Endothelial cell of umbilical vein (primary cell): ENCODE measurements at regions not wholly inside any gene's neighbourhood (a gene's known extent, or its start where the extent isn't known, plus 50 kb on each side); places are given as distances from the start of the nearest gene placed in this dataset.

Experiments
- BruUV-seq: library from RNA; stranded (reverse); fragments of 400-500 nt; replicated peaks from 2 replicates; lab custom pipeline; 2021; lab: Mats Ljungman, UMichigan
- CTCF ChIA-PET: fragments of 300-600, 350-600 bp; sonication (Branson Sonifier 250); formaldehyde crosslinking; loops from one replicate; lab custom pipeline; 2021; ENCODE audit warnings: antibody characterized with exemption, inconsistent platforms; lab: Charles Lee
- POLR2A ChIA-PET: fragments of 300-600, 350-600 bp; sonication (Branson Sonifier 250); formaldehyde crosslinking; loops from one replicate; lab custom pipeline; 2021; ENCODE audit warnings: antibody characterized with exemption, inconsistent platforms; lab: Charles Lee
- DNase-seq: peaks from one replicate; pipeline ENCODE4 v3.0.0-alpha.2; 2011; ENCODE audit warnings: low read depth, low spot score
- FAIRE-seq: peaks from 2 replicates; lab custom pipeline; 2011; peaks lifted over from hg19 to GRCh38; lab: Jason Lieb, UNC
- H2AFZ ChIP-seq: 2 replicates; pipeline ENCODE4 v1.6.0; 2012; ENCODE audit warnings: low read depth, low read length, control low read depth, inconsistent platforms
- H3K27ac ChIP-seq: 2 replicates; pipeline ENCODE4 v1.5.1; 2011; ENCODE audit warnings: low read depth, mild to moderate bottlenecking, control low read depth, low read length, moderate library complexity; ENCODE audit not compliant: insufficient read depth
- H3K27me3 ChIP-seq, 2 experiments: 2 replicates each; pipeline versions ENCODE4 v1.6.0 to v1.6.1; 2011; ENCODE audit warnings: low read length in 2 of 2, mixed read lengths in 1 of 2; ENCODE audit not compliant: control insufficient read depth in 2 of 2, insufficient read depth in 2 of 2
- H3K36me3 ChIP-seq, 2 experiments: 2 replicates in 1 of 2; 3 replicates in 1 of 2; pipeline ENCODE4 v1.5.1; 2011; ENCODE audit warnings: low read length in 2 of 2, mild to moderate bottlenecking in 1 of 2, moderate library complexity in 1 of 2; ENCODE audit not compliant: control insufficient read depth in 2 of 2, insufficient read depth in 2 of 2; ENCODE audit errors: extremely low read depth in 1 of 2
- H3K4me1 ChIP-seq: 3 replicates; pipeline ENCODE4 v1.5.1; 2011; ENCODE audit warnings: mild to moderate bottlenecking, low read length; ENCODE audit not compliant: control insufficient read depth, insufficient read depth; ENCODE audit errors: extremely low read depth
- H3K4me2 ChIP-seq: 2 replicates; pipeline ENCODE4 v1.6.1; 2011; ENCODE audit warnings: low read length, control low read depth, mixed read lengths; ENCODE audit not compliant: insufficient read depth
- H3K4me3 ChIP-seq, 3 experiments: fragments of 200-600 bp in 1 of 3; sonication (generic), shearing (Covaris generic) in 1 of 3; replicated peaks in 1 of 3; 2 replicates each; pipeline ENCODE4 v1.5.1; 2011 to 2016; ENCODE audit warnings: control low read depth in 3 of 3, low read length in 3 of 3, mild to moderate bottlenecking in 2 of 3, inconsistent platforms in 1 of 3, low read depth in 1 of 3, moderate library complexity in 1 of 3; ENCODE audit not compliant: insufficient read depth in 1 of 3
- H3K79me2 ChIP-seq: 2 replicates; pipeline ENCODE4 v1.6.0; 2012; ENCODE audit warnings: low read length, inconsistent platforms; ENCODE audit not compliant: control insufficient read depth, insufficient read depth
- H3K9ac ChIP-seq: replicated peaks from 2 replicates; pipeline ENCODE3; 2011; ENCODE audit warnings: low read length, control low read depth; ENCODE audit not compliant: insufficient read depth; ENCODE audit errors: extremely low read depth
- H3K9me1 ChIP-seq: replicated peaks from 3 replicates; pipeline ENCODE4 v1.6.0; 2011; ENCODE audit warnings: mild to moderate bottlenecking, low read length; ENCODE audit not compliant: control insufficient read depth, insufficient read depth; ENCODE audit errors: extremely low read depth
- H3K9me3 ChIP-seq: replicated peaks from 2 replicates; pipeline ENCODE4 v1.5.1; 2012; ENCODE audit warnings: low read length, inconsistent platforms; ENCODE audit not compliant: control insufficient read depth, insufficient read depth
- H4K20me1 ChIP-seq: replicated peaks from 2 replicates; pipeline ENCODE3; 2011; ENCODE audit warnings: mild to moderate bottlenecking, low read length; ENCODE audit not compliant: control insufficient read depth, insufficient read depth; ENCODE audit errors: extremely low read depth
- EZH2 ChIP-seq: IDR thresholded peaks from 2 replicates; pipeline ENCODE4 v1.6.1; 2012; ENCODE audit warnings: borderline replicate concordance, low read depth, mild to moderate bottlenecking, moderate library complexity, low read length, inconsistent platforms; ENCODE audit not compliant: severe bottlenecking
- FOS ChIP-seq: IDR thresholded peaks from 2 replicates; pipeline ENCODE4 v1.6.1; 2011; ENCODE audit warnings: mild to moderate bottlenecking, low read length, moderate library complexity, borderline replicate concordance; ENCODE audit not compliant: insufficient read depth
- GATA2 ChIP-seq: IDR thresholded peaks from 2 replicates; pipeline ENCODE4 v1.7.0; 2011; ENCODE audit warnings: low read depth, mild to moderate bottlenecking, moderate library complexity, mixed read lengths, low read length; ENCODE audit not compliant: insufficient read length, insufficient read depth
- JUN ChIP-seq: IDR thresholded peaks from 2 replicates; pipeline ENCODE4 v1.6.1; 2011; ENCODE audit warnings: borderline replicate concordance, low read depth; ENCODE audit not compliant: insufficient read length, insufficient read depth
- MYC ChIP-seq: IDR thresholded peaks from one replicate; pipeline ENCODE4 v1.6.1; 2011; ENCODE audit warnings: mild to moderate bottlenecking, low read depth, low read length
- POLR2A ChIP-seq: IDR thresholded peaks from 2 replicates; pipeline ENCODE4 v1.6.1; 2012; ENCODE audit warnings: low read depth, mild to moderate bottlenecking, control low read depth, low read length
- POLR2AphosphoS5 ChIP-seq: IDR thresholded peaks from 2 replicates; pipeline ENCODE4 v1.6.1; 2012; ENCODE audit warnings: low read depth, mild to moderate bottlenecking, control low read depth, low read length, moderate library complexity; ENCODE audit not compliant: insufficient read depth
- dilution Hi-C: fragments of 300-500 bp; cut with MboI; formaldehyde crosslinking; loops from one replicate; pipeline ENCODE4 v1.15.0; 2019; ENCODE audit warnings: low sequenced_read_pairs; ENCODE audit not compliant: extremely low pct_ligation_motif_present
- intact Hi-C: fragments of 100-400 bp; cut with micrococcal nuclease; formaldehyde crosslinking; loops from one replicate; pipeline ENCODE4 v1.10.0; 2022
- TF ChIP-seq, protein P1 (sequence below): IDR thresholded peaks from 2 replicates; pipeline ENCODE4 v1.6.1; 2011; ENCODE audit not compliant: insufficient read depth, insufficient read length
- TF ChIP-seq, protein P2 (sequence below), 2 donors: IDR thresholded peaks; 1 replicate in 1 of 2; 2 replicates in 1 of 2; pipeline ENCODE4 v1.5.1; 2011; ENCODE audit warnings: low read length in 2 of 2, mild to moderate bottlenecking in 2 of 2, moderate library complexity in 2 of 2, control low read depth in 1 of 2, inconsistent platforms in 1 of 2, low read depth in 1 of 2; ENCODE audit not compliant: insufficient read depth in 1 of 2; ENCODE audit errors: extremely low read depth in 1 of 2

DNA sequence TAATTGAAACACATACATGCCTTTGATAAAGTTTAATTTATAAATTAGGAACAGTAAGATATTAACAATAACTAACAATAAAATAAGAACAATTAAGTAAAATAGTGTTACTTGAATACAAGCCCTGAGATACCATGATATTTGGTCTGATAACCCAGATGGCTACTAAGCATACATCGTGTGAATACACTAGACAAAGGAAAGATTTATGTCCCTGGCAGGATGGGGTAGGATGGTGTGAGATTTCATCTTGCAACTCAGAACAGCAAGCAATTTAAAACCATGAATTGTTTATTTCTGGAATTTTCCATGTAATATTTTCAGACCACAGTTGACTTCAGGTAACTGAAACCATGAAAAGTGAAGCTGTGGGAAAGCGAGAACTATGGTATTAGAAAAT is 169.5 kb downstream of the DIPK2A start:
- Histone ChIP-seq H3K9me3 (no peaks in the 10 kb centered on the region), H2AFZ (no peak overlapping the region), H3K9me1 (no peaks in the 10 kb centered on the region), H3K4me3 (no peak overlapping the region), H3K27me3 (no peaks in the 10 kb centered on the region), H3K4me1 (no peaks in the 10 kb centered on the region), H3K36me3 (no peaks in the 10 kb centered on the region), H3K4me2 (no peak overlapping the region), H3K9ac (no peak overlapping the region), H4K20me1 (no peaks in the 10 kb centered on the region), H3K27ac (no peak overlapping the region), H3K79me2 (no peaks in the 10 kb centered on the region)
- BruUV-seq: no TSS peak
- intact Hi-C loops (no loop called here), dilution Hi-C loops (no loop called here)
- ChIA-PET CTCF (no interaction called here), POLR2A (no interaction called here)
- no peak for TF ChIP-seq POLR2A
- TF ChIP-seq, protein P1, sequence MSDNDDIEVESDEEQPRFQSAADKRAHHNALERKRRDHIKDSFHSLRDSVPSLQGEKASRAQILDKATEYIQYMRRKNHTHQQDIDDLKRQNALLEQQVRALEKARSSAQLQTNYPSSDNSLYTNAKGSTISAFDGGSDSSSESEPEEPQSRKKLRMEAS: no peak
- TF ChIP-seq JUN: no peak
- TF ChIP-seq, protein P2, sequence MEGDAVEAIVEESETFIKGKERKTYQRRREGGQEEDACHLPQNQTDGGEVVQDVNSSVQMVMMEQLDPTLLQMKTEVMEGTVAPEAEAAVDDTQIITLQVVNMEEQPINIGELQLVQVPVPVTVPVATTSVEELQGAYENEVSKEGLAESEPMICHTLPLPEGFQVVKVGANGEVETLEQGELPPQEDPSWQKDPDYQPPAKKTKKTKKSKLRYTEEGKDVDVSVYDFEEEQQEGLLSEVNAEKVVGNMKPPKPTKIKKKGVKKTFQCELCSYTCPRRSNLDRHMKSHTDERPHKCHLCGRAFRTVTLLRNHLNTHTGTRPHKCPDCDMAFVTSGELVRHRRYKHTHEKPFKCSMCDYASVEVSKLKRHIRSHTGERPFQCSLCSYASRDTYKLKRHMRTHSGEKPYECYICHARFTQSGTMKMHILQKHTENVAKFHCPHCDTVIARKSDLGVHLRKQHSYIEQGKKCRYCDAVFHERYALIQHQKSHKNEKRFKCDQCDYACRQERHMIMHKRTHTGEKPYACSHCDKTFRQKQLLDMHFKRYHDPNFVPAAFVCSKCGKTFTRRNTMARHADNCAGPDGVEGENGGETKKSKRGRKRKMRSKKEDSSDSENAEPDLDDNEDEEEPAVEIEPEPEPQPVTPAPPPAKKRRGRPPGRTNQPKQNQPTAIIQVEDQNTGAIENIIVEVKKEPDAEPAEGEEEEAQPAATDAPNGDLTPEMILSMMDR (IDR thresholded peaks at IDR 0.05; ENCODE audit: extremely low read depth in 1 of 2, insufficient read depth in 1 of 2, low read depth in 1 of 2, low read length in 2 of 2): no peak
- TF ChIP-seq GATA2: no peak
- no peak for TF ChIP-seq EZH2
- no peak for TF ChIP-seq POLR2AphosphoS5
- no peak for TF ChIP-seq MYC
- TF ChIP-seq FOS: no peak
- FAIRE-seq (no peak), DNase-seq (no peak)
